C4-2B (cell line): ENCODE measurements at regions not wholly inside any gene's neighbourhood (a gene's known extent, or its start where the extent isn't known, plus 50 kb on each side); places are given as distances from the start of the nearest gene placed in this dataset.
A peak's percentile ranks its signal among the peaks of the same experiment; 100 is the strongest.

ENCODE experiments used
- H3K27ac ChIP-seq: fragments of 450-650 bp; 2 replicates; pipeline ENCODE4 v1.5.1; 2017
- ZFX ChIP-seq: fragments of 450-650 bp; IDR thresholded peaks from 2 replicates; pipeline ENCODE4 v1.6.1; 2017
- TF ChIP-seq, protein P1 (sequence below): fragments of 450-650 bp; conservative IDR thresholded peaks from 2 replicates; pipeline ENCODE4 v1.5.1; 2017; ENCODE audit warnings: mild to moderate bottlenecking

DNA sequence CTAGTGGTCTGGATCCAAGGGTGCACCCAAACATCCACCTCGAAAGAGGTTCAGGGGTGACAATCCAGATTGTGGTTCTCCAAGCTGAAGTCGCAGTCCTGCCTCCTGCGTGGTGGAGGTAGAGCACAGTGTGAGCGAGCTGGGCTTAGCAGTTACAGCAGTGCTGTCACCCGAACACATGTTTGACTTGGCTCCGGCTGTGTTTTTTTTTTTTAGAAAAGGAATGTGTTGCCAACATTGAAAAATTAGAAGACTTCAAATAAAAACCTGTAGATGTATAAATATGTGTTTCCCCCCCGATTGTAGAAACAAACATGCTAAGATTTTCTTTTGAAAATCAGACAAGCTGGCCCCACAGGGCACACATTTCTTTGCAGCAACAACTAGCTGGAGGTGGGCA lies 530.8 kb downstream of the SHQ1 start:
- TF ChIP-seq ZFX = no peak
- TF ChIP-seq, protein P1, sequence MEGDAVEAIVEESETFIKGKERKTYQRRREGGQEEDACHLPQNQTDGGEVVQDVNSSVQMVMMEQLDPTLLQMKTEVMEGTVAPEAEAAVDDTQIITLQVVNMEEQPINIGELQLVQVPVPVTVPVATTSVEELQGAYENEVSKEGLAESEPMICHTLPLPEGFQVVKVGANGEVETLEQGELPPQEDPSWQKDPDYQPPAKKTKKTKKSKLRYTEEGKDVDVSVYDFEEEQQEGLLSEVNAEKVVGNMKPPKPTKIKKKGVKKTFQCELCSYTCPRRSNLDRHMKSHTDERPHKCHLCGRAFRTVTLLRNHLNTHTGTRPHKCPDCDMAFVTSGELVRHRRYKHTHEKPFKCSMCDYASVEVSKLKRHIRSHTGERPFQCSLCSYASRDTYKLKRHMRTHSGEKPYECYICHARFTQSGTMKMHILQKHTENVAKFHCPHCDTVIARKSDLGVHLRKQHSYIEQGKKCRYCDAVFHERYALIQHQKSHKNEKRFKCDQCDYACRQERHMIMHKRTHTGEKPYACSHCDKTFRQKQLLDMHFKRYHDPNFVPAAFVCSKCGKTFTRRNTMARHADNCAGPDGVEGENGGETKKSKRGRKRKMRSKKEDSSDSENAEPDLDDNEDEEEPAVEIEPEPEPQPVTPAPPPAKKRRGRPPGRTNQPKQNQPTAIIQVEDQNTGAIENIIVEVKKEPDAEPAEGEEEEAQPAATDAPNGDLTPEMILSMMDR = no peak
- H3K27ac ChIP-seq = peak overlapping the region; percentile 71

DNA sequence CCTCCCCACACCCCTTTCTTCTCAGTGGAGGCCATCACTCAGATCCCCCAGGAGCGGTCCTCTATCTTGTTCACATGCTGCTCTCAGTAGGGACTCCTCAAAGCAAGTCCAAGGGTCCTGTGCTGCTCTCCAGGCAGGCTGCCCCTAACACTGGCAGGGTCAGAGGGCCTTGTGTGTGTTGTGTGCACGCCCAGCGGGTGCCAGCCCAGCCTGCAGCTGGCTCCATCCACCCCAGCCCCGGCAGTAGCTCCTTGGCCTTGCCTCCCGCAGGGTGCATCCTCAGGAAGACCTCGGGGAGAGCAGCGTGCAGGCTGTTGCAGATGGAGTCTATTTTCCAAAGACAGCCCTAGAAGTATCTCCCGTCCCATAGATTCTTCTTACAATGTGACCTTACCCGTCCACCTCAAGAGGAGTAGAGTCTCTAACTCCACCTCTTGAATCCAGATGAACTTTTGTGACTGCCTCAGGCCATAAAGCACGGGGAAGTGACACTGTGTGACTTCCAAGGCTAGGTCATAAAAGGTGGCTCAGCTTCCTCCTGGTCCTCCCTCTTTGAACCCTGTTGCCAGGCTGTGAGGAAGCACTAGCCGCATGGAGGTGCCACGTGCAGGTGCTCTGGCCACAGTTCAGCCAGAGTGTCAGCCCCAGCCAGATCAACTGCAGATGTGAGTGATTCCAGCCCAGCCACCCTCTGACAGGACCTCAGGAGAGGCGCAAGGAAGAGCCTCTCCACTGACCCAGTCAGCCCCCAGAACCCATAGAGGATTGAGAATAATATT lies 531.6 kb downstream of the SHQ1 start:
- H3K27ac ChIP-seq = peak overlapping the region; percentile 71
- TF ChIP-seq, protein P1 = no peak
- TF ChIP-seq ZFX = no peak

DNA sequence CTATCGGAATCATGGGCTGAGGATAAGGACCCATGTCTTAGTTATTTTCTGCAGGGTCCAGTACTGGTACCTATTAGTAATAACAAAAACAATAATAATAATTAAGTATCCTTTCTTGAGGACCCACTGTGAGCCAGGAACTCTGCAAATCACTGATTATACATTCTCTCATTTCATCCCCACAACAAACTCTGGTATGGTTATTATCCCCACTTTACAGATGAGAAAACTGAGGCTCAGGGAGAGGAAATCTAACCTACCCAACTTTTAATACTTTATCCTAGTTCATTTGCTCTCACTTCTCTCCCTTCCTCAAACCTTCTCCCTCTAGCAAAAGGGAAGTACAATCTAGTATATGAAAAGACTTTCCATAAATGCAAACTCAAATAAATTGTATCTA lies 528.4 kb upstream of the PROK2 start:
- no peak for TF ChIP-seq ZFX
- TF ChIP-seq, protein P1 = no peak
- no peak overlapping the region for H3K27ac ChIP-seq

DNA sequence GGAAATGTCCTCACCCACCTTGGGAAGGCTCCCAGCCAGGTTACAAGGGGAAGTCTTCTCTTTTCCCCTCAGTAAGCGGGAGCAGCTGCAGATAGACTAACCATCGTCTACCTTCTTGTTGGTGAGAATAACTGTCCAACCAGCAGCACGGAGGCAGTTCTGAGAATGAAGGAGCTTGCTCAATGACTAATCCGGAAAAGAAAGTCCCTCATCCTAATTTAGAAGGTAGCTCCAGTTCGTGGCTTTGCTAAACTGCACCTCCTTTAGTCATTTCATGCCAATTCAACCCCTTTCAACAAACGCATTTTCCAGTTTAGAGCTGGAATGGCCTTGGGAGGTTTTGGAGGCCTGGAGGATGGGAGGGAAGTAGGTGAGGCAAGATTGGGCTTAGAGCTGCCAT lies 527.4 kb upstream of the PROK2 start:
- no peak overlapping the region for H3K27ac ChIP-seq
- TF ChIP-seq ZFX = no peak
- TF ChIP-seq, protein P1 = no peak

DNA sequence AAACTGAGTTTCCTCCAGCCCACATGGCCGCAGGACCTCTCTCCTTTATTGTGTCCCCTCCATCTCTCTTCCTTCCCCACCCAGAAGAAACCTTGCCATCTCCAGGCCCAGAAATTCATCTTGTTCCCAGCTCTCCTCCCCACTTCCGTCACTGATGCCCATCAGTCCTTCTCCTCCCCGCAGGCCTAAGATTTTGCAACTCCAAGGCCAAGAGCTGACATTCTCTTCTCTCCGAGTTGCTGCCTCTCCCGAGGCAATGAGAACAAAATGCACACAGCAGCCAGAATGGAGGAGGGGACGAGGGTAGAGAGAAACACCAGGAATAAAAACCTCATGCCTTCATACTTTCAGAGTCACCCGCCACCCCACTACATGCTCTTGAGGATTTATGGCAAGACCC lies 526.5 kb upstream of the PROK2 start:
- no peak for TF ChIP-seq ZFX
- TF ChIP-seq, protein P1 = no peak
- H3K27ac ChIP-seq = peak overlapping the region; percentile 42

DNA sequence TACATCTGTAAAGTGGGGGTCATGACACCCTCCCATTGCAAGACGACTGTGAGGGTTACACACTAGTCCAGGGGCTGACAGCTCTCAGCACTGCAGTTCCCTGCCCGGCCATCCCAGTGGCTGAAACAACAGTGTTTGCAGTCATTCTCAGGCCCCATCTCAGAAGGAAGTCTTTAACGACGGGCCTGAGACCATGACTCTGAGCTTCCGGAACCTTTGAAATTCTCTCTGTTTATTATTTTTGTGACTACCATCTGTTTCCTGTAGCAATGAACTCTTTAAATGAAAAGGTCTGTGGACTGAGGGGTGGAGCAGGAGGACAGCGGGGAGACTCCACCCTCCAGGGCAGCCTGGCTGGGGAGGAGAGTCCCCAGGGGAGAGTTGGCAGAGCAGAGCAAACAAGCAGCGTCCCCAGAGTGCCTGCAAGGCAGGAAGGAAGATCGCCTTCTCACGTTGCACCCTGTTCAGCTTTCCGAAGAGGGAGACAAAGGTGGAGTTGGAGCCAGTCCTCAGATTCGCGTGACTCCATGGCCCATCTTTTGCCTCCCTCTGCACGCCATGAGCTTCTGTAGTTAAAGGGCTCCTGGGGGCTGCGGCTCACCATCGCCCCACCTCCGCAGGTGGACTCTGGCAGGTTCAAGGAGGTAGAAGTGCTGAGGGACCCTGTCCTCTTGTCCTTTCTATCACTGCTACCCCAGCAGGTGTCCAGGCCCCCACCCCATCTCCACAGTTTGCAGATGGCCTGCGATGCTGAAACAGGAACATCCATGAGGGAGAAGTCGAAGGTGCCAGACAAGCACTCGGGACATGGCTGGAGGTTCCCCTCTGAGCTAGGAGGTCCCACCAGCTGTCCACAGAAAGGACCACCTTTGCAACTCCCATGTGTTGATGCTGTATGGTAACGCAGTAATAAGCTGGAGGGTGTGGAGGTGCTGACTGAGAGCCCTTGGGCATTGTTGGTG lies 525.8 kb upstream of the PROK2 start:
- TF ChIP-seq, protein P1 = no peak
- TF ChIP-seq ZFX = no peak
- H3K27ac ChIP-seq = peak overlapping the region; percentile 42
